H1 (cell line): ENCODE measurements at regions not wholly inside any gene's neighbourhood (a gene's known extent, or its start where the extent isn't known, plus 50 kb on each side); places are given as distances from the start of the nearest gene placed in this dataset.

ENCODE experiments used
- CTCF ChIA-PET: fragments of 300-600 bp; sonication (Branson Sonifier 250); formaldehyde crosslinking; loops from one replicate; lab custom pipeline; 2021; ENCODE audit not compliant: partially characterized antibody; lab: Charles Lee
- POLR2A ChIA-PET: fragments of 300-600 bp; sonication (Branson Sonifier 250); formaldehyde crosslinking; loops from one replicate; lab custom pipeline; 2021; ENCODE audit warnings: inconsistent platforms; ENCODE audit not compliant: partially characterized antibody; lab: Charles Lee
- DNase-seq, 2 experiments: peaks; one replicate each; pipeline versions ENCODE4 v3.0.0 to v3.0.0-alpha.2; 2010 to 2022; ENCODE audit warnings: low spot score in 2 of 2, low read depth in 1 of 2, mixed read lengths in 1 of 2
- FAIRE-seq: peaks from 2 replicates; lab custom pipeline; 2011; peaks lifted over from hg19 to GRCh38; lab: Jason Lieb, UNC
- H2AFZ ChIP-seq: 2 replicates; pipeline ENCODE4 v1.8.1; 2012; ENCODE audit warnings: low read length, inconsistent platforms
- H2AK5ac ChIP-seq: 2 replicates; pipeline ENCODE4 v1.6.1; 2013; ENCODE audit warnings: low read depth, low read length
- H2BK120ac ChIP-seq: replicated peaks from 2 replicates; pipeline ENCODE3; 2013; ENCODE audit warnings: low read depth, low read length, inconsistent platforms
- H2BK12ac ChIP-seq: 2 replicates; pipeline ENCODE4 v1.6.1; 2013; ENCODE audit warnings: low read depth, low read length
- H2BK15ac ChIP-seq: 2 replicates; pipeline ENCODE4 v1.6.1; 2013; ENCODE audit warnings: low read length
- H2BK20ac ChIP-seq: 2 replicates; pipeline ENCODE4 v1.6.1; 2013; ENCODE audit warnings: low read length
- H2BK5ac ChIP-seq: 2 replicates; pipeline ENCODE4 v1.6.1; 2013; ENCODE audit warnings: low read depth, low read length
- H3K14ac ChIP-seq: 2 replicates; pipeline ENCODE4 v1.6.1; 2013; ENCODE audit warnings: inconsistent platforms; ENCODE audit not compliant: insufficient read length
- H3K18ac ChIP-seq: 2 replicates; pipeline ENCODE4 v1.6.1; 2013; ENCODE audit warnings: low read length; ENCODE audit errors: extremely low read depth
- H3K23ac ChIP-seq: 2 replicates; pipeline ENCODE4 v1.6.1; 2013; ENCODE audit warnings: inconsistent platforms; ENCODE audit not compliant: insufficient read length
- H3K23me2 ChIP-seq: 2 replicates; pipeline ENCODE4 v1.6.1; 2013; ENCODE audit warnings: low read depth, low read length
- H3K27ac ChIP-seq: 2 replicates; pipeline ENCODE4 v1.6.1; 2011; ENCODE audit warnings: low read depth, low read length, inconsistent platforms
- H3K27me3 ChIP-seq, 4 experiments: replicated peaks in 1 of 4; 1 replicate in 1 of 4; 2 replicates in 3 of 4; pipeline versions ENCODE4 v1.6.1 to v1.8.1; 2011 to 2013; ENCODE audit warnings: low read length in 3 of 4, mild to moderate bottlenecking in 3 of 4, inconsistent platforms in 2 of 4, mixed read lengths in 2 of 4, moderate library complexity in 1 of 4; ENCODE audit not compliant: control insufficient read depth in 3 of 4, insufficient read depth in 3 of 4; ENCODE audit errors: extremely low read depth in 1 of 4
- H3K36me3 ChIP-seq, 4 experiments: 2 replicates each; pipeline versions ENCODE4 v1.6.1 to v1.8.1; 2011 to 2013; ENCODE audit warnings: mild to moderate bottlenecking in 4 of 4, low read length in 3 of 4, moderate library complexity in 2 of 4, control low read depth in 1 of 4, inconsistent platforms in 1 of 4; ENCODE audit not compliant: insufficient read depth in 4 of 4, control insufficient read depth in 2 of 4
- H3K4ac ChIP-seq: replicated peaks from 2 replicates; pipeline ENCODE3; 2013; ENCODE audit warnings: low read length, low read depth, mixed read lengths, inconsistent platforms; ENCODE audit not compliant: insufficient read length
- H3K4me1 ChIP-seq, 4 experiments: replicated peaks in 1 of 4; 1 replicate in 1 of 4; 2 replicates in 3 of 4; pipeline versions ENCODE4 v1.6.1 to v1.8.1; 2011 to 2013; ENCODE audit warnings: low read length in 3 of 4, inconsistent platforms in 2 of 4, mixed read lengths in 1 of 4; ENCODE audit not compliant: insufficient read depth in 4 of 4, control insufficient read depth in 3 of 4
- H3K4me2 ChIP-seq, 2 experiments: 2 replicates each; pipeline versions ENCODE4 v1.6.1 to v1.8.1; 2011 to 2013; ENCODE audit warnings: low read depth in 2 of 2, low read length in 2 of 2, control low read depth in 1 of 2, inconsistent platforms in 1 of 2, mild to moderate bottlenecking in 1 of 2; ENCODE audit not compliant: insufficient read depth in 1 of 2
- H3K4me3 ChIP-seq, 4 experiments: fragments of 200-600, 300-600 bp in 1 of 4; sonication (generic), shearing (Covaris generic), sonication (Bioruptor Twin) in 1 of 4; 2 replicates each; pipeline versions ENCODE4 v1.5.1 to v1.8.1; 2011 to 2016; ENCODE audit warnings: low read length in 4 of 4, low read depth in 3 of 4, control low read depth in 2 of 4, inconsistent platforms in 2 of 4, mild to moderate bottlenecking in 2 of 4, mixed read lengths in 1 of 4, moderate library complexity in 1 of 4; ENCODE audit not compliant: insufficient read depth in 2 of 4; ENCODE audit errors: extremely low read depth in 1 of 4
- H3K56ac ChIP-seq: replicated peaks from 2 replicates; pipeline ENCODE3; 2013; ENCODE audit warnings: low read depth, mild to moderate bottlenecking, mixed read lengths, low read length, inconsistent platforms; ENCODE audit not compliant: insufficient read length
- H3K79me1 ChIP-seq: 2 replicates; pipeline ENCODE4 v1.6.1; 2013; ENCODE audit warnings: low read depth, low read length, control low read depth
- H3K79me2 ChIP-seq, 2 experiments: 2 replicates each; pipeline versions ENCODE4 v1.6.1 to v1.8.1; 2012 to 2013; ENCODE audit warnings: low read length in 2 of 2, mild to moderate bottlenecking in 2 of 2, inconsistent platforms in 1 of 2; ENCODE audit not compliant: insufficient read depth in 2 of 2, control insufficient read depth in 1 of 2
- H3K9ac ChIP-seq, 4 experiments: replicated peaks in 1 of 4; 1 replicate in 1 of 4; 2 replicates in 3 of 4; pipeline versions ENCODE4 v1.6.1 to v1.8.1; 2011 to 2013; ENCODE audit warnings: low read depth in 3 of 4, low read length in 3 of 4, control low read depth in 2 of 4, mild to moderate bottlenecking in 2 of 4, moderate library complexity in 2 of 4, inconsistent platforms in 1 of 4; ENCODE audit errors: extremely low read depth in 1 of 4
- H3K9me3 ChIP-seq, 2 experiments: 2 replicates each; pipeline versions ENCODE4 v1.6.1 to v1.8.1; 2012 to 2013; ENCODE audit warnings: mild to moderate bottlenecking in 2 of 2, moderate library complexity in 2 of 2, control low read depth in 1 of 2, inconsistent platforms in 1 of 2, low read depth in 1 of 2, low read length in 1 of 2, mixed read lengths in 1 of 2; ENCODE audit not compliant: insufficient read depth in 2 of 2
- H4K20me1 ChIP-seq, 2 experiments: replicated peaks in 1 of 2; 2 replicates each; pipeline versions ENCODE3 to v1.8.1; 2011 to 2013; ENCODE audit warnings: inconsistent platforms in 2 of 2, low read length in 2 of 2, mild to moderate bottlenecking in 1 of 2; ENCODE audit not compliant: insufficient read depth in 2 of 2, control insufficient read depth in 1 of 2
- H4K5ac ChIP-seq: 2 replicates; pipeline ENCODE4 v1.6.1; 2013; ENCODE audit warnings: low read length, low read depth, mixed read lengths, inconsistent platforms; ENCODE audit not compliant: insufficient read length
- H4K8ac ChIP-seq: 2 replicates; pipeline ENCODE4 v1.8.0; 2013; ENCODE audit warnings: mild to moderate bottlenecking, moderate library complexity, low read length, inconsistent platforms; ENCODE audit not compliant: insufficient read depth; ENCODE audit errors: extremely low read depth
- H4K91ac ChIP-seq: replicated peaks from 2 replicates; pipeline ENCODE3; 2013; ENCODE audit warnings: low read length, mixed read lengths, inconsistent platforms; ENCODE audit not compliant: insufficient read length
- CEBPB ChIP-seq: IDR thresholded peaks from 2 replicates; pipeline ENCODE4 v1.6.1; 2012; ENCODE audit warnings: low read depth, low read length
- CHD2 ChIP-seq: IDR thresholded peaks from 2 replicates; pipeline ENCODE4 v1.6.1; 2012; ENCODE audit warnings: low read length, improper control_type of control experiment
- GTF2F1 ChIP-seq: IDR thresholded peaks from 2 replicates; pipeline ENCODE4 v1.6.1; 2012; ENCODE audit warnings: low read depth, low read length, improper control_type of control experiment, borderline replicate concordance
- HDAC6 ChIP-seq: IDR thresholded peaks from one replicate; pipeline ENCODE4 v1.7.1; 2012; ENCODE audit warnings: low read depth, mild to moderate bottlenecking, inconsistent platforms, low read length, moderate library complexity
- JUN ChIP-seq: IDR thresholded peaks from 2 replicates; pipeline ENCODE4 v1.6.1; 2011; ENCODE audit warnings: low read depth, mild to moderate bottlenecking, improper control_type of control experiment, low read length
- JUND ChIP-seq: IDR thresholded peaks from 2 replicates; pipeline ENCODE4 v1.6.1; 2011; ENCODE audit warnings: mild to moderate bottlenecking, improper control_type of control experiment, low read length
- KDM4A ChIP-seq: IDR thresholded peaks from one replicate; pipeline ENCODE4 v1.7.1; 2012; ENCODE audit warnings: low read depth, mild to moderate bottlenecking, moderate library complexity, low read length, inconsistent platforms; ENCODE audit not compliant: severe bottlenecking
- RFX5 ChIP-seq: IDR thresholded peaks from 2 replicates; pipeline ENCODE4 v1.6.1; 2011; ENCODE audit warnings: low read depth, low read length, improper control_type of control experiment, borderline replicate concordance
- WGBS, 2 experiments: shearing (Covaris generic) in 1 of 2; methylation state at CpG; one replicate each; pipeline versions ENCODE4 v1.1.6 to v1.1.7; 2013 to 2015; ENCODE audit warnings: low lambda C conversion rate in 2 of 2, mixed read lengths in 2 of 2, inconsistent platforms in 1 of 2, low coverage in 1 of 2, missing lambda C conversion rate in 1 of 2; ENCODE audit not compliant: insufficient replicate concordance in 2 of 2, insufficient coverage in 1 of 2, insufficient read length in 1 of 2; ENCODE audit errors: extremely low coverage in 1 of 2, missing lambda C conversion rate in 1 of 2; 5-methylcytosine and 5-hydroxymethylcytosine counted together

- 91% methylated on average over 15 of the region's 15 CpGs; no CpG with 5 or more reads in 1 of the 2 experiments for WGBS, 2 experiments
- POLR2A ChIA-PET: no interaction called here
- no peak for TF ChIP-seq HDAC6
- no peak for TF ChIP-seq KDM4A
- TF ChIP-seq JUN: no peak
- no peak for TF ChIP-seq CEBPB
- TF ChIP-seq RFX5: no peak
- no peak for TF ChIP-seq CHD2
- no peak for TF ChIP-seq JUND
- no peak for TF ChIP-seq GTF2F1
Observed at GRCh38 chr12:19775241-19775640, 335.9 kb downstream of the AEBP2 start.

More at GRCh38 chr12:19775241-19775640, 335.9 kb downstream of the AEBP2 start:
- Histone ChIP-seq H3K9ac (no peak overlapping the region), H3K23me2 (no peaks in the 10 kb centered on the region; the same call in 1 of the 2 replicates), H4K91ac (no peak overlapping the region), H2BK120ac (no peak overlapping the region), H3K23ac (no peak overlapping the region), H2AK5ac (no peak overlapping the region), H3K79me1 (no peaks in the 10 kb centered on the region), H3K14ac (no peak overlapping the region), H2BK5ac (no peak overlapping the region), H2BK12ac (no peak overlapping the region), H3K4me1 (peaks cover 0 to 2% (median under 1%) of the 10 kb centered on the region in 4 experiments; a peak in 2 of 7 replicates), H3K36me3 (no peaks in the 10 kb centered on the region), H3K56ac (no peak overlapping the region), H3K27me3 (no peaks in the 10 kb centered on the region), H4K20me1 (no peaks in the 10 kb centered on the region), H3K18ac (no peak overlapping the region), H4K8ac (no peak overlapping the region), H3K79me2 (no peaks in the 10 kb centered on the region), H3K27ac (no peak overlapping the region), H2AFZ (no peak overlapping the region), H4K5ac (no peak overlapping the region), H2BK15ac (no peak overlapping the region), H2BK20ac (no peak overlapping the region), H3K4me2 (no peak overlapping the region), H3K4ac (no peak overlapping the region), H3K4me3 (no peak overlapping the region), H3K9me3 (0 out of 4 replicates have a peak, but pooled peaks cover 0 to 2% of the 10 kb centered on the region in 2 experiments)
- FAIRE-seq (no peak), DNase-seq (no peak)
- CTCF ChIA-PET: interaction anchor here (0.8 to 1.6 kb wide), 2 partner anchors 13 to 446 kb away, joined by 3 read pairs; no protein-coding TSS in a partner anchor
